HFFc6 (cell line): ENCODE measurements at regions not wholly inside any gene's neighbourhood (a gene's known extent, or its start where the extent isn't known, plus 50 kb on each side); places are given as distances from the start of the nearest gene placed in this dataset.
A peak's percentile ranks its signal among the peaks of the same experiment; 100 is the strongest.
"Not testable (repeated sequence)": the region's sequence is repeated elsewhere in the genome, so short reads cannot be mapped to it uniquely, and the experiment has no call there.

Source experiments
- DNase-seq: peaks from one replicate; pipeline ENCODE4 v3.0.0-alpha.2; 2018
- H3K27ac Mint-ChIP-seq: 2 replicates; pipeline ENCODE4 v1.8.0; 2020; ENCODE audit warnings: mild to moderate bottlenecking, mixed read lengths
- H3K27me3 Mint-ChIP-seq: 2 replicates; pipeline ENCODE4 v1.8.0; 2021; ENCODE audit warnings: mild to moderate bottlenecking, moderate library complexity, mixed read lengths; ENCODE audit not compliant: insufficient read depth
- H3K36me3 Mint-ChIP-seq: 2 replicates; pipeline ENCODE4 v1.8.0; 2021; ENCODE audit warnings: low read depth, mixed read lengths
- H3K4me1 Mint-ChIP-seq: 2 replicates; pipeline ENCODE4 v1.8.0; 2020; ENCODE audit warnings: low read depth, mixed read lengths
- H3K4me3 Mint-ChIP-seq: 2 replicates; pipeline ENCODE4 v1.8.0; 2020; ENCODE audit warnings: mild to moderate bottlenecking, moderate library complexity, mixed read lengths
- H3K9me3 Mint-ChIP-seq: 2 replicates; pipeline ENCODE4 v1.8.0; 2020; ENCODE audit warnings: mild to moderate bottlenecking, mixed read lengths
- CTCF ChIP-seq: fragments of 200-600 bp; sonication (generic); IDR thresholded peaks from 2 replicates; pipeline ENCODE4 v1.5.0; 2021; ENCODE audit warnings: antibody characterized with exemption, mild to moderate bottlenecking

- Mint-ChIP-seq H3K4me3 (no peak overlapping the region), H3K27me3 (no peaks in the 10 kb centered on the region; the same call in 1 of the 2 replicates), H3K4me1 (no peaks in the 10 kb centered on the region), H3K9me3 (peaks cover 17% of the 10 kb centered on the region), H3K36me3 (no peaks in the 10 kb centered on the region; the same call in 1 of the 2 replicates), H3K27ac (no peak overlapping the region)
- DNase-seq, result no peak
- TF ChIP-seq CTCF, result no peak
Measured at GRCh38 chrX:138788771-138789170, 77.3 kb upstream of the FGF13 start.

DNA sequence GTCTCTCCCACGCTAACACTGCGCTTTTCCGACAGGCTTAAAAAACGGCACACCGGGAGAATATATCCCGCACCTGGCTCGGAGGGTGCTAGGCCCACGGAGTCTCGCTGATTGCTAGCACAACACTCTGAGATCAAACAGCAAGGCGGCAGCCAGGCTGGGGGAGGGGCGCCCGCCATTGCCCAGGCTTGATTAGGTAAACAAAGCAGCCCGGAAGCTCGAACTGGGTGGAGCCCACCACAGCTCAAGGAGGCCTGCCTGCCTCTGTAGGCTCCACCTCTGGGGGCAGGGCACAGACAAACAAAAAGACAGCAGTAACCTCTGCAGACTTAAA lies 67.0 kb upstream of the FGF13 start:
- H3K4me3 Mint-ChIP-seq, H3K4me1 Mint-ChIP-seq, H3K9me3 Mint-ChIP-seq, H3K27me3 Mint-ChIP-seq, H3K27ac Mint-ChIP-seq, H3K36me3 Mint-ChIP-seq, DNase-seq: not testable (repeated sequence)

- not testable (repeated sequence) for H3K27ac Mint-ChIP-seq, H3K4me3 Mint-ChIP-seq, DNase-seq, H3K36me3 Mint-ChIP-seq, H3K4me1 Mint-ChIP-seq, H3K27me3 Mint-ChIP-seq, H3K9me3 Mint-ChIP-seq
Measured at GRCh38 chrX:138777908-138778575, 66.5 kb upstream of the FGF13 start.

GRCh38 chrX:138777230-138777629 lies 65.7 kb upstream of the FGF13 start:
- no peak for DNase-seq
- H3K27me3 Mint-ChIP-seq, result peaks cover 2% of the 10 kb centered on the region; the same call in 1 of the 2 replicates
- no peaks in the 10 kb centered on the region for H3K36me3 Mint-ChIP-seq
- H3K9me3 Mint-ChIP-seq, result no peaks in the 10 kb centered on the region
- peak; percentile 18; the same call in 1 of the 2 replicates for TF ChIP-seq CTCF
- H3K4me3 Mint-ChIP-seq, result no peak overlapping the region
- peaks cover 6% of the 10 kb centered on the region; the same call in 1 of the 2 replicates for H3K4me1 Mint-ChIP-seq
- H3K27ac Mint-ChIP-seq, result no peak overlapping the region

DNA sequence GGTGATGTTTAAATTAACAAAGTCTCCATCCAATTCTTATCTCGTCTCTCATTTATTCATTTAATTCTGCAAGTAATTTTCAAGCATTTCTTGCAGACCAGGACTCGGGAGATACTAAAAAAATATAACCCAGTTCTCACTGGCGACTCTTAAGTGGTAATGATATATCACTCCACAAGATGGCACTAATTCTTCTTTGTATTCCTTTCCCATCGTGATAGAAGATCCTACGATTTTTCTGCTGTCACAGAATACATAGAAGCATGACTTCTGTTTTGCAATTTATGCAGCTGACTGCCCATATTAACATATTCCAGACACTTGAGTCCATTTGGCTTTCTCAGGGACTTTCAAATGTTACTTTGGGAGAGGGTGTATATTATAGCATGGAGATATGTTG lies 64.0 kb upstream of the FGF13 start:
- Mint-ChIP-seq H3K27ac (no peak overlapping the region), H3K36me3 (no peaks in the 10 kb centered on the region), H3K4me1 (peaks cover 6% of the 10 kb centered on the region; the same call in 1 of the 2 replicates), H3K27me3 (peaks cover 2% of the 10 kb centered on the region; the same call in 1 of the 2 replicates), H3K4me3 (no peak overlapping the region), H3K9me3 (no peaks in the 10 kb centered on the region; the same call in 1 of the 2 replicates)
- TF ChIP-seq CTCF, result peak; percentile 66
- DNase-seq, result peak; percentile 13

GRCh38 chrX:138771047-138771446 lies 59.5 kb upstream of the FGF13 start:
- Mint-ChIP-seq H3K27me3 (no peaks in the 10 kb centered on the region), H3K4me1 (peaks cover 6% of the 10 kb centered on the region; the same call in 1 of the 2 replicates), H3K9me3 (no peaks in the 10 kb centered on the region; the same call in 1 of the 2 replicates), H3K36me3 (no peaks in the 10 kb centered on the region), H3K27ac (no peak overlapping the region), H3K4me3 (no peak overlapping the region)
- DNase-seq, result no peak
- TF ChIP-seq CTCF, result no peak
